CD4-positive, alpha-beta T cell treated with Interleukin-15 for 4 hours (primary cell): ENCODE measurements at regions not wholly inside any gene's neighbourhood (a gene's known extent, or its start where the extent isn't known, plus 50 kb on each side); places are given as distances from the start of the nearest gene placed in this dataset.

ENCODE experiments used
- DNase-seq: peaks from one replicate; pipeline ENCODE4 v3.0.0-alpha.2; 2020; ENCODE audit warnings: low spot score

GRCh38 chr11:8740129-8740528, 57.5 kb downstream of the RPL27A start:
- no peak for DNase-seq

DNA sequence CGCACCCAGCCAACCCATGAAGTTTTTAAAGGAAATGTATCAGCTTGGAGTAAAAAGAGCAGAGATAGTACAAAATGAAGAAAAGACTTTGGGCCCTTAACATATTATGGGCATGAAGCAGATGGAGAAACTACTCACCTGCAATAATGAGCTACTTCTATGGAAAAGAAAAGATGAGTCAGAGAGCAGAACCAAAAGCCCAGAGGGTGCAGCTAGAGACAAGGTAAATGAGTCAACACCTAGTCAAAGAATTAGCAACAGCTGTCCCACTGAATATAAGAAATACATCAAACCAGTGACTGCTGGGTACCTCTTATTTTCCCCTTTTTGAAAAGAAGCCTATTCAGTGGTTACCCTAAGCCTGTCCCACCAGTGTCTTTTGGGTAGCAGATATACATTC, 61.8 kb downstream of the RPL27A start:
- DNase-seq: no peak

GRCh38 chr11:8745431-8746253, 63.0 kb downstream of the RPL27A start:
- no peak for DNase-seq

DNA sequence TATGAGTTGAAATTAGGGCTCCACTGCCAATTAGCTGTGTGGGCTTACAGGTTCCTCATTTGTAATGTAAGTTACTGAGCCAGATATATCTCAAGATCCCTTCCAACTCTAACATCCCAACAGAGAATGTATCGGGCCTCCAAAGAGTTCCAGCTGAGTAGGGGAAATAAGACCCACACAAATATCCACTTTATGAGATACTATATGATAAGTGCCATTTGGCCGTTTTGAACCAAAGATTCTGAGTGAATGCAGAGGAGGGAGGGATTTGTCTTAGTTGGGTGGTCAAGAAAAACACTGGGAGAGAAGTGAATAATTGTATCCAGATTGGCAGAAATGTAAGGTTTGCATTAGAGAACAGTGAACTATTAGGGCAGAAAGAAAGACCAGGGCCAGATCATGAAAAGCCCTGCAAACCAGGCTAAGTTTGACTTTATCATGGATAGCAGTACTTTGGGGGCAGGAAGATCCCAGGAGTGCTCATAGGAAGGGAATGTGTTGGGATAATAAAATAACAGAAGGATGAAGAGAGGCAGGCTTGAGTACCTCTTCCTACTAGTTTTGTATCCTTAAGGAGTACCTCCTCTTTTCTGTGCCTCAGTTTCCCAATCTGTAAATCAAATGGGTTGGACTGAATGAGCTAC, 63.9 kb downstream of the RPL27A start:
- DNase-seq: no peak

DNA sequence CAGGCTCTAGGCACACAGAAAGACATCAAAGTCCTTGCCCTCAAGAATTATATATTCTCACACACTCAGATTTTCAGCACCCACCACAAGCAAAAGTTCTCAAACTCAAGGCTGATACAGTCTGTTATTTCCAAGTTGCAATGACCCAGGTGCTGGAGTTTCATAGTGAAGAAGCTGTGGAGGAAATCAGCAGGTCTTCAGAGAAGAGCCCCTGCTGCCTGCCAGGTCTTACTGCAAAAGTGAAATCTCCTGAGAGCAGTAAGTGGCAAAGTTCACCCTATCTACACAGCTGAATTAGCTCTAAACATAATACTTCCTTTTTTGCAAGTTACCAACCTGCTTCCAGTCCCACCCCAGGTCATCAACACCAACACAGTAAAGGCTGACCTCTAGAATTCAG, 64.6 kb downstream of the RPL27A start:
- no peak for DNase-seq

- DNase-seq: no peak
These were observed 65.7 kb downstream of the RPL27A start for GRCh38 chr11:8748317-8748716.

GRCh38 chr11:8749202-8749601, 66.6 kb downstream of the RPL27A start:
- DNase-seq: no peak

DNA sequence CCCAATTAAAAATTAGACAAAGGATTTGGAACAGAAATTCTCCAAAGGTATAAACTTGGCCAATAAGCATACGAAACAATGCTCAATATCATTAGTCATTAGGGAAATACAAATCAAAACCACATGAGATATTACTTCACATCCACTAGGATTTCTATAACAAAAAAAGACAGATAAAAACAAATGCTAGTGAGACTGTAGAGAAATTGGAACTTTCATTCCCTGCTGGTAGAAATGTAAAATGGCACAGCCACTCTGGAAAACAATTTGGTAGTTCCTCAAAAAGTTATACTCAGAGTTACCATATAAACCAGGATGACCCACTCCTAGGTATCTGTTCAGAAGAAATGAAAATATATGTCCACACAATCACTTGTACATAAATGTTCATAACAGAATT, 71.6 kb downstream of the RPL27A start:
- no peak for DNase-seq

- DNase-seq: no peak
These were observed 73.6 kb downstream of the RPL27A start for GRCh38 chr11:8756201-8756600.

- DNase-seq: no peak
These were observed 74.5 kb downstream of the RPL27A start for GRCh38 chr11:8757047-8757446.

- DNase-seq: no peak
These were observed 74.9 kb downstream of the RPL27A start for GRCh38 chr11:8757533-8757932.

DNA sequence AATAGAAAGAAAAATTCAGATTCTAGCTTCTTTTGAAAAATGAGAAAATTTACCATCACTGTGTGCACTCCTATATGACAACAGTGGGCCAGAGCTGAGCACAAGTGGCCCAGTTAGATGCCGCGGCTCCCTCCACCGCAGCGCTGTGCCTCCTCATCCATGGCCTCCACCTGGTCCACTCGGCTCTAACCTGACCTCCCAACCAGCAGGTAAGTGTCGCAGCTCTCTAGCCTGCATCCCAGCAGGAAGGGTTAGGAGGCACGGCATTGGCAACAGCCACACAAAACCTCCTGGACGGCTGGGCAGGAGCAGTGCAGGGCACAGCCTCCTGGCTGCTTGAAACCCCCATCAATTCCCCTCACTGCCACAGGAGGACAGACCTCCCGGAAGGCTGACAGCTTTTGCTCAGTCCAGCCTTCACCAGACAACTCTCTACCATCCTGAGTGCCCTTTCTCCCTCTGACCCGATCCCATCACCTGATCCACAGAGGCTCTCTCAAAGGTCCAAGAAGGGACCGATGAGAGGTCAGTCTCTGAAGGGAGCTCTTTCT, 76.1 kb downstream of the RPL27A start:
- DNase-seq: no peak

- DNase-seq: no peak
These were observed 77.0 kb downstream of the RPL27A start for GRCh38 chr11:8759634-8760033.

DNA sequence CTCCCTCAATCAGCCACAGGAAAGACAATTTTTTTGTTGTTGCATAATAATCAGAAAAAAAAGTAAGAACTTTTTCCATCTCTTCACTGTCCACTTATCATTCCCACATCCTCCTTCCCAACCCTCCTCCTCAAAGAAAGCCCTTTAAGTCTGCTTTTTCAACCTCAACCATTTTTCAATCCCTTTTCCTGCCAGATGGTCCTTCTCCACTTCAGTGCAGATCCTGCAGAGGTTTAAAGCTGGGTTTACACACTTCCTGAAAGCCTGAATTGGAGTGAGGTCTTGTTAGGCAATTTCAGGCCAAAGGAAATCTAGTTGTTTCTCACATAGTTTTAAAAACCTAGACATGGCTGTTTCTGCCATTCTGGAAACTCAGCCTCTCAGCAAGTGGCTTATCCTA, 78.3 kb downstream of the RPL27A start:
- DNase-seq: no peak

DNA sequence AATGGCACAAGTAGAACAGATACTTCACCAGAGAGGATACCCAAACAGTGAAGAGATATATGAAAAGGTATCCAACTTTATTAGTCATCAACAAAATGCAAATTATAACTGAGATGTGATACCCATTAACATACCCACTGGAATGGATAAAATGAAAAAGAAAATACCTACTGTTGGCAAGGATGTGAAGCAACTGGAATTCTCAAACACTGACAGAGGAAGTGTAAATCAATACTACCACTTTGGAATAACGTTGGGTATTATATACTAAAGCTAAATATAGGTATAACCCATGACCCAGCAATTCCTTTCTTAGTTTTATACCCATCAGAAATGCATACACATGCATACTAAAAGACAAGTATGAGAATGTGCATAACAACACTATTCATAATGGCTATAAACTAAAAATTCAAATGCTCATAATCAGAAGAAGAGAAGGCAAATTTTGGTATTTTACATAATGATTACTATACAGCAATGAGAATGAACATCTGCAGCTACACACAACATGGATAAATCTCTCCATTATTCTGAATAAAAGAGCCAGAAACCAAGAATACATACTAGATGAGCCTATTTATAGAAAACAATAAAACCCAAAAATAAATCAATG, 80.6 kb downstream of the RPL27A start:
- no peak for DNase-seq

GRCh38 chr11:8765294-8765693, 82.7 kb downstream of the RPL27A start:
- no peak for DNase-seq

- DNase-seq: no peak
These were observed 83.7 kb downstream of the RPL27A start for GRCh38 chr11:8766043-8766987.

- DNase-seq: no peak
These were observed 84.4 kb downstream of the RPL27A start for GRCh38 chr11:8766988-8767374.

DNA sequence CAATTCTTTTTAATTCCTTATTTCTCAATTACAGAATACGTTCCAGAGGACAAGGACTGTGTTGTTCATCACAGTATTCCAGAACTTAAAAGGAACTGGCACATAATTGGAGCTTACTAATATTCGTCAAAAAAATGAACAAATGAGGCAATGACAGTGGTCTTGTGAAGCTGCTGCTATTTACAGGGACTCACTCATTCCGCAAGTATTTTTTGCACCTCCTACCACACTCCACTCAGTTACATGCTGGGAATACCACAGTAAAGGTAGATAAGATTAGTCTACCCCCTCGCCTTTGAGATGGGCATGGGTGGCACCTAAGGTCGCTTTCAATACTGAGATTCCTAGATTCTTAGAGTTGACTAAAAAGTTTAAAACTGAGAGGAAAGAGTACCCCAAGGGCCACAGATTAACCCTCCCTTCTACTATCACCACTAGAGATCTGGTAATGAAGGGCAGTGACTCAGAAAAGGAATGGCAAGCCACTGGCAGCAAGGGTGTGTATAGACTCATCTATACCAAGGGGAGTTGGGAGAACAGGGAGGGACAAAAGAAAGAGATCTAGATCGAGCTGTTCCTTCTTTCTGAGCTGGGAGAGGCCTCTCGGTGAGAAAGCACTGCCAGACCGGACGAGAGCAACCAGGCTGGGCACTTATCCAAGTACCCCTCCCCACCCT, 85.0 kb downstream of the RPL27A start:
- DNase-seq: no peak

GRCh38 chr11:8768625-8769333, 86.2 kb downstream of the RPL27A start:
- no peak for DNase-seq
